OCI-LY7 (cell line): ENCODE measurements at regions not wholly inside any gene's neighbourhood (a gene's known extent, or its start where the extent isn't known, plus 50 kb on each side); places are given as distances from the start of the nearest gene placed in this dataset.

ENCODE experiments used
- BruUV-seq: library from RNA; stranded (reverse); fragments of 400-500 nt; replicated peaks from 2 replicates; lab custom pipeline; 2021; lab: Mats Ljungman, UMichigan
- CTCF ChIA-PET: fragments of 300-600 bp; sonication (Branson Sonifier 250); formaldehyde crosslinking; loops from one replicate; lab custom pipeline; 2022; ENCODE audit warnings: antibody characterized with exemption; ENCODE audit not compliant: unreplicated experiment; lab: Charles Lee
- POLR2A ChIA-PET: fragments of 300-600 bp; sonication (Branson Sonifier 250); formaldehyde crosslinking; loops from one replicate; lab custom pipeline; 2022; ENCODE audit warnings: antibody characterized with exemption; lab: Charles Lee
- DNase-seq: peaks from one replicate; pipeline ENCODE4 v3.0.0-alpha.2; 2015; ENCODE audit warnings: low spot score
- H2AFZ ChIP-seq: fragments of 200-600 bp; sonication (generic), shearing (Covaris generic); 2 replicates; pipeline ENCODE4 v1.6.1; 2014; ENCODE audit warnings: mild to moderate bottlenecking, antibody characterized with exemption, low read length, moderate library complexity
- H3K27ac ChIP-seq: fragments of 200-600 bp; sonication (generic); 2 replicates; pipeline ENCODE4 v1.5.1; 2014; ENCODE audit warnings: mixed run types, low read depth, mild to moderate bottlenecking, moderate library complexity, low read length, inconsistent platforms; ENCODE audit not compliant: poor library complexity, severe bottlenecking
- H3K36me3 ChIP-seq: fragments of 200-600 bp; sonication (generic); 2 replicates; pipeline ENCODE4 v1.6.1; 2014; ENCODE audit warnings: mild to moderate bottlenecking, antibody characterized with exemption, low read length, moderate library complexity, mixed read lengths; ENCODE audit not compliant: insufficient read depth
- H3K4me1 ChIP-seq: fragments of 200-600 bp; sonication (generic); 2 replicates; pipeline ENCODE4 v1.5.1; 2014; ENCODE audit warnings: mild to moderate bottlenecking, low read length; ENCODE audit not compliant: insufficient read depth, poor library complexity, severe bottlenecking
- H3K4me2 ChIP-seq: fragments of 200-600 bp; sonication (generic); 2 replicates; pipeline ENCODE4 v1.6.1; 2014; ENCODE audit warnings: mild to moderate bottlenecking, low read length
- H3K4me3 ChIP-seq: fragments of 200-600 bp; sonication (generic); 2 replicates; pipeline ENCODE4 v1.5.1; 2014; ENCODE audit warnings: mild to moderate bottlenecking, low read depth, low read length; ENCODE audit not compliant: poor library complexity, severe bottlenecking
- H3K79me2 ChIP-seq: fragments of 200-600 bp; sonication (generic); 2 replicates; pipeline ENCODE4 v1.6.1; 2016; ENCODE audit warnings: low read depth, mild to moderate bottlenecking, low read length, moderate library complexity, mixed read lengths; ENCODE audit not compliant: insufficient read depth
- H3K9me2 ChIP-seq: fragments of 200-600 bp; sonication (generic); 2 replicates; pipeline ENCODE4 v1.6.1; 2016; ENCODE audit warnings: mild to moderate bottlenecking, low read length, mixed read lengths; ENCODE audit not compliant: insufficient read depth
- H3K9me3 ChIP-seq: fragments of 200-600 bp; sonication (generic); 2 replicates; pipeline ENCODE4 v1.6.1; 2014; ENCODE audit warnings: mild to moderate bottlenecking, mixed run types, low read length, mixed read lengths
- H4K20me1 ChIP-seq: fragments of 200-600 bp; sonication (generic); 2 replicates; pipeline ENCODE4 v1.6.1; 2014; ENCODE audit warnings: mild to moderate bottlenecking, antibody characterized with exemption, low read length, moderate library complexity, mixed read lengths; ENCODE audit not compliant: insufficient read depth
- CTCF ChIP-seq: fragments of 200-600 bp; sonication (generic); conservative IDR thresholded peaks from 2 replicates; pipeline ENCODE4 v1.5.1; 2014; ENCODE audit warnings: mild to moderate bottlenecking, antibody characterized with exemption, low read length, moderate library complexity, mixed read lengths
- EZH2phosphoT487 ChIP-seq: fragments of 200-600 bp; sonication (generic); IDR thresholded peaks from 2 replicates; pipeline ENCODE4 v1.6.1; 2018; ENCODE audit warnings: low read depth, borderline replicate concordance, mild to moderate bottlenecking, mixed run types, antibody characterized with exemption, low read length, moderate library complexity, mixed read lengths
- intact Hi-C: fragments of 100-400 bp; cut with micrococcal nuclease; formaldehyde crosslinking; loops from one replicate; pipeline ENCODE4 v1.10.0; 2022; ENCODE audit not compliant: unreplicated experiment

GRCh38 chr11:32176223-32176934 is 85.5 kb downstream of the RCN1 start:
- H3K79me2 ChIP-seq = no peaks in the 10 kb centered on the region
- H2AFZ ChIP-seq = no peak overlapping the region
- intact Hi-C loops = loop anchor here (1.0 to 10.0 kb wide), 3 partner anchors 124 to 1072 kb away; no protein-coding TSS in a partner anchor
- ChIA-PET POLR2A (interaction anchor here (0.5 to 1.3 kb wide), 5 partner anchors 10 to 607 kb away, joined by 3 to 4 read pairs (median 3); no protein-coding TSS in a partner anchor), CTCF (interaction anchor here (1.2 kb wide), 1 partner anchor 9 kb away, joined by 4 read pairs; no protein-coding TSS in a partner anchor)
- H3K9me3 ChIP-seq = no peaks in the 10 kb centered on the region
- TF ChIP-seq CTCF (peak; percentile 92), EZH2phosphoT487 (no peak)
- H3K36me3 ChIP-seq = no peaks in the 10 kb centered on the region
- no TSS peak for BruUV-seq
- no peak overlapping the region for H3K4me3 ChIP-seq
- H3K27ac ChIP-seq = no peak overlapping the region
- H4K20me1 ChIP-seq = no peaks in the 10 kb centered on the region
- DNase-seq = peak; percentile 73
- no peaks in the 10 kb centered on the region for H3K4me1 ChIP-seq
- no peaks in the 10 kb centered on the region for H3K9me2 ChIP-seq
- H3K4me2 ChIP-seq = no peak overlapping the region

- no TSS peak for BruUV-seq
- no peak overlapping the region for H2AFZ ChIP-seq
- H3K36me3 ChIP-seq = no peaks in the 10 kb centered on the region
- POLR2A ChIA-PET = no interaction called here
- no peaks in the 10 kb centered on the region for H3K4me1 ChIP-seq
- no peaks in the 10 kb centered on the region for H4K20me1 ChIP-seq
- CTCF ChIA-PET = no interaction called here
- H3K9me2 ChIP-seq = no peaks in the 10 kb centered on the region
- no peak overlapping the region for H3K4me3 ChIP-seq
- no peaks in the 10 kb centered on the region for H3K79me2 ChIP-seq
- intact Hi-C loops = loop anchor here (5.0 to 10.0 kb wide), 2 partner anchors 781 to 1074 kb away; no protein-coding TSS in a partner anchor
- H3K4me2 ChIP-seq = no peak overlapping the region
- no peak for DNase-seq
- TF ChIP-seq CTCF (no peak), EZH2phosphoT487 (no peak)
- H3K27ac ChIP-seq = no peak overlapping the region
- H3K9me3 ChIP-seq = no peaks in the 10 kb centered on the region
Measured at GRCh38 chr11:32178692-32179091, 87.8 kb downstream of the RCN1 start.

GRCh38 chr11:32183512-32183911 is 92.6 kb downstream of the RCN1 start:
- H3K4me1 ChIP-seq = no peaks in the 10 kb centered on the region
- CTCF ChIA-PET = no interaction called here

More at GRCh38 chr11:32183512-32183911, 92.6 kb downstream of the RCN1 start:
- Histone ChIP-seq H3K79me2 (no peaks in the 10 kb centered on the region), H3K9me3 (no peaks in the 10 kb centered on the region), H4K20me1 (no peaks in the 10 kb centered on the region), H3K4me2 (no peak overlapping the region), H3K9me2 (no peaks in the 10 kb centered on the region), H3K4me3 (no peak overlapping the region), H3K36me3 (no peaks in the 10 kb centered on the region), H3K27ac (no peak overlapping the region), H2AFZ (no peak overlapping the region)
- TF ChIP-seq EZH2phosphoT487 (no peak), CTCF (no peak)
- DNase-seq = no peak
- BruUV-seq = no TSS peak
- intact Hi-C loops = no loop called here
- POLR2A ChIA-PET = no interaction called here
